A549 (cell line): ENCODE measurements at regions not wholly inside any gene's neighbourhood (a gene's known extent, or its start where the extent isn't known, plus 50 kb on each side); places are given as distances from the start of the nearest gene placed in this dataset.

Experiments
- BHLHE40 ChIP-seq: IDR thresholded peaks from 2 replicates; pipeline ENCODE4 v1.6.1; 2012; ENCODE audit warnings: low read depth, low read length, inconsistent platforms
- CBX8 ChIP-seq: fragments of 200-600 bp; sonication (generic); IDR thresholded peaks from 2 replicates; pipeline ENCODE4 v1.6.1; 2016
- CEBPB ChIP-seq, 2 experiments: fragments of >200 bp in 1 of 2; sonication (Bioruptor Twin) in 1 of 2; formaldehyde crosslinking in 1 of 2; IDR thresholded peaks; 2 replicates each; pipeline ENCODE4 v1.6.1; 2012 to 2016
- CTCF ChIP-seq: fragments of >200 bp; sonication (Bioruptor Twin); formaldehyde crosslinking; IDR thresholded peaks from 3 replicates; pipeline ENCODE4 v1.5.1; 2016
- HOXA7 ChIP-seq: fragments of 250-450 bp; sonication (Bioruptor Pico); IDR thresholded peaks from 2 replicates; pipeline ENCODE4 v1.5.0; 2020; ENCODE audit warnings: mild to moderate bottlenecking, moderate library complexity
- KDM5A ChIP-seq: fragments of 200-600 bp; sonication (generic); IDR thresholded peaks from 2 replicates; pipeline ENCODE4 v1.6.1; 2016; ENCODE audit warnings: antibody characterized with exemption, mild to moderate bottlenecking
- MAFK ChIP-seq: fragments of 450-650 bp; IDR thresholded peaks from 2 replicates; pipeline ENCODE4 v1.6.1; 2014; ENCODE audit not compliant: partially characterized antibody
- NR3C1 ChIP-seq: fragments of >200 bp; sonication (Bioruptor Twin); formaldehyde crosslinking; IDR thresholded peaks from 3 replicates; pipeline ENCODE4 v1.6.1; 2017
- POLR2A ChIP-seq: IDR thresholded peaks from 2 replicates; pipeline ENCODE4 v1.6.1; 2012; ENCODE audit warnings: mild to moderate bottlenecking, low read length
- RNF2 ChIP-seq: fragments of 200-600 bp; sonication (generic); IDR thresholded peaks from 2 replicates; pipeline ENCODE4 v1.6.1; 2016; ENCODE audit warnings: low read depth, mild to moderate bottlenecking, antibody characterized with exemption, moderate library complexity, borderline replicate concordance
- USF2 ChIP-seq: fragments of 450-650 bp; IDR thresholded peaks from 2 replicates; pipeline ENCODE4 v1.6.1; 2014; ENCODE audit warnings: antibody characterized with exemption
- ZC3H11A ChIP-seq: fragments of 450-650 bp; IDR thresholded peaks from 2 replicates; pipeline ENCODE4 v1.6.1; 2014; ENCODE audit warnings: antibody characterized with exemption, mild to moderate bottlenecking

GRCh38 chr1:54461731-54462596, 55.8 kb upstream of the SSBP3 start:
- TF ChIP-seq CTCF: no peak
- TF ChIP-seq POLR2A: no peak
- TF ChIP-seq USF2: no peak
- no peak for TF ChIP-seq CBX8
- TF ChIP-seq CEBPB (IDR thresholded peaks at IDR 0.05): no peak
- no peak for TF ChIP-seq BHLHE40
- TF ChIP-seq NR3C1: no peak
- no peak for TF ChIP-seq HOXA7 (CRISPR knock-in tag)
- TF ChIP-seq KDM5A: no peak
- no peak for TF ChIP-seq ZC3H11A
- TF ChIP-seq RNF2: no peak
- no peak for TF ChIP-seq MAFK
